ENCODE measurements at regions not wholly inside any gene's neighbourhood (a gene's known extent, or its start where the extent isn't known, plus 50 kb on each side); places are given as distances from the start of the nearest gene placed in this dataset.
"Not testable (repeated sequence)": the region's sequence is repeated elsewhere in the genome, so short reads cannot be mapped to it uniquely, and the experiment has no call there.

- Histone ChIP-seq H3K27ac (peak overlapping the region; percentile 7), H3K36me3 (no peaks in the 10 kb centered on the region), H3K27me3 (no peaks in the 10 kb centered on the region), H3K4me1 (no peaks in the 10 kb centered on the region), H3K4me3 (no peak overlapping the region), H3K9me3 (replicated peaks) (no peaks in the 10 kb centered on the region)
- peak in 1 of 2 experiments; percentile 21 for DNase-seq
These were observed 378.3 kb downstream of the PPP1R2C start for GRCh38 chrX:42399632-42400024.

GRCh38 chrX:42398967-42399631, 378.9 kb downstream of the PPP1R2C start:
- Histone ChIP-seq H3K4me1 (no peaks in the 10 kb centered on the region), H3K4me3 (no peak overlapping the region), H3K27ac (peak overlapping the region; percentile 7), H3K27me3 (no peaks in the 10 kb centered on the region), H3K9me3 (replicated peaks) (no peaks in the 10 kb centered on the region), H3K36me3 (no peaks in the 10 kb centered on the region)
- peak in 1 of 2 experiments; percentile 6 for DNase-seq

GRCh38 chrX:42396136-42396535, 381.8 kb downstream of the PPP1R2C start:
- no peaks in the 10 kb centered on the region for H3K9me3 ChIP-seq (replicated peaks)
- H3K4me3 ChIP-seq, result no peak overlapping the region
- no peak for DNase-seq
- no peaks in the 10 kb centered on the region for H3K27me3 ChIP-seq
- H3K36me3 ChIP-seq, result no peaks in the 10 kb centered on the region
- H3K4me1 ChIP-seq, result no peaks in the 10 kb centered on the region
- H3K27ac ChIP-seq, result no peak overlapping the region

GRCh38 chrX:42392846-42393245, 385.1 kb downstream of the PPP1R2C start:
- H3K27me3 ChIP-seq, result no peaks in the 10 kb centered on the region
- H3K27ac ChIP-seq, result no peak overlapping the region
- no peak for DNase-seq
- no peaks in the 10 kb centered on the region for H3K9me3 ChIP-seq (replicated peaks)
- H3K4me1 ChIP-seq, result no peaks in the 10 kb centered on the region
- no peaks in the 10 kb centered on the region for H3K36me3 ChIP-seq
- no peak overlapping the region for H3K4me3 ChIP-seq

- Histone ChIP-seq H3K27me3 (no peaks in the 10 kb centered on the region), H3K9me3 (replicated peaks) (no peaks in the 10 kb centered on the region), H3K27ac (no peak overlapping the region), H3K4me3 (no peak overlapping the region), H3K4me1 (no peaks in the 10 kb centered on the region), H3K36me3 (no peaks in the 10 kb centered on the region)
- DNase-seq, result no peak
These were observed 391.3 kb downstream of the PPP1R2C start for GRCh38 chrX:42386681-42387080.

GRCh38 chrX:42385730-42386129, 392.2 kb downstream of the PPP1R2C start:
- no peaks in the 10 kb centered on the region for H3K36me3 ChIP-seq
- no peaks in the 10 kb centered on the region for H3K27me3 ChIP-seq
- H3K4me1 ChIP-seq, result no peaks in the 10 kb centered on the region
- no peak for DNase-seq
- H3K27ac ChIP-seq, result no peak overlapping the region
- H3K4me3 ChIP-seq, result no peak overlapping the region
- no peaks in the 10 kb centered on the region for H3K9me3 ChIP-seq (replicated peaks)

GRCh38 chrX:42384956-42385355, 393.0 kb downstream of the PPP1R2C start:
- no peak overlapping the region for H3K4me3 ChIP-seq
- H3K27ac ChIP-seq, result no peak overlapping the region
- H3K4me1 ChIP-seq, result no peaks in the 10 kb centered on the region
- H3K36me3 ChIP-seq, result no peaks in the 10 kb centered on the region
- no peak for DNase-seq
- H3K9me3 ChIP-seq (replicated peaks), result no peaks in the 10 kb centered on the region
- no peaks in the 10 kb centered on the region for H3K27me3 ChIP-seq

GRCh38 chrX:42378857-42379256, 399.1 kb downstream of the PPP1R2C start:
- Histone ChIP-seq H3K27ac (no peak overlapping the region), H3K4me1 (no peaks in the 10 kb centered on the region), H3K9me3 (replicated peaks) (no peaks in the 10 kb centered on the region), H3K4me3 (no peak overlapping the region), H3K27me3 (no peaks in the 10 kb centered on the region), H3K36me3 (no peaks in the 10 kb centered on the region)
- no peak for DNase-seq

GRCh38 chrX:42375086-42375485, 402.9 kb downstream of the PPP1R2C start:
- H3K36me3 ChIP-seq, result no peaks in the 10 kb centered on the region
- H3K27ac ChIP-seq, result no peak overlapping the region
- no peak for DNase-seq
- H3K4me3 ChIP-seq, result no peak overlapping the region
- H3K4me1 ChIP-seq, result no peaks in the 10 kb centered on the region
- no peaks in the 10 kb centered on the region for H3K9me3 ChIP-seq (replicated peaks)
- no peaks in the 10 kb centered on the region for H3K27me3 ChIP-seq

GRCh38 chrX:42366181-42366580, 411.8 kb downstream of the PPP1R2C start:
- H3K4me3 ChIP-seq, result peak overlapping the region; percentile 25
- peak; percentile 43 to 70 for DNase-seq
- H3K36me3 ChIP-seq, result no peaks in the 10 kb centered on the region
- peak overlapping the region; percentile 77 for H3K27ac ChIP-seq
- no peaks in the 10 kb centered on the region for H3K27me3 ChIP-seq
- H3K4me1 ChIP-seq, result peaks cover 18% of the 10 kb centered on the region
- no peaks in the 10 kb centered on the region for H3K9me3 ChIP-seq (replicated peaks)

- Histone ChIP-seq H3K4me3 (no peak overlapping the region), H3K27ac (no peak overlapping the region), H3K27me3 (no peaks in the 10 kb centered on the region), H3K9me3 (replicated peaks) (no peaks in the 10 kb centered on the region), H3K4me1 (peaks cover 18% of the 10 kb centered on the region), H3K36me3 (no peaks in the 10 kb centered on the region)
- no peak for DNase-seq
These were observed 415.7 kb downstream of the PPP1R2C start for GRCh38 chrX:42362219-42362618.

- H3K27ac ChIP-seq; H3K36me3 ChIP-seq; H3K27me3 ChIP-seq; H3K4me3 ChIP-seq; DNase-seq; H3K4me1 ChIP-seq; H3K9me3 ChIP-seq (replicated peaks): not testable (repeated sequence)
These were observed 419.6 kb upstream of the CASK start for GRCh38 chrX:42342981-42343380.

All from SJCRH30 (cell line).